CD4-positive, alpha-beta T cell treated with Interleukin-17A for 1 hour (primary cell): ENCODE measurements at regions not wholly inside any gene's neighbourhood (a gene's known extent, or its start where the extent isn't known, plus 50 kb on each side); places are given as distances from the start of the nearest gene placed in this dataset.
A peak's percentile ranks its signal among the peaks of the same experiment; 100 is the strongest.
"Not testable (repeated sequence)": the region's sequence is repeated elsewhere in the genome, so short reads cannot be mapped to it uniquely, and the experiment has no call there.

Source experiments
- DNase-seq: peaks from one replicate; pipeline ENCODE4 v3.0.0-alpha.2; 2020

- no peak for DNase-seq
Observed at GRCh38 chr17:68097161-68097805, 61.7 kb downstream of the KPNA2 start.

GRCh38 chr17:68099341-68099753 lies 63.8 kb downstream of the KPNA2 start:
- not testable (repeated sequence) for DNase-seq

DNA sequence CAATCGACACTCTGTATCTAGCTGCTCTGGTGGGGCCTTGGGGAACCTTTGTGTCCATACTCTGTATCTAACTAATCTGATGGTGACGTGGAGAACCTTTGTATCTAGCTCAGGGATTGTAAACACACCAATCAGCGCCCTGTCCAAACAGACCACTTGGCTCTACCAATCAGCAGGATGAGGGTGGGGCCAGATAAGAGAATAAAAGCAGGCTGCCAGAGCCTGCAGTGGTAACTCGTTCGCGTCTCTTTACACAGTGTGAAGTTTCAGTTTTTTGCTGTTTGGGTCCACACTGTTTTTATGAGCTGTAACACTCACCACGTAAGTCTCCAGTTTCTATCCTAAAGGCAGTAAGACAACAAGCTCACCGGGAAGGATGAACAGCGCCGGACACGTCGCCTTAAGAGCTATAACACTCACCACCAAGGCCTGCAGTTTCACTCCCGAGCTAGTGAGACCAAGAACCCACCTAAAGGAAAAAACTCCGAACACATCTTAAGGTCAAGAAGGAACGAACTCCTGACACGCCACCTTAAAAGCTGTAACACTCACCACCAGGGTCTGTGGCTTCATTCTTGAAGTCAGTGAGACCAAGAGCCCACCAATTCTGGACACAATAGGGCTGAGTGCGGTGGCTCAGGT lies 64.6 kb downstream of the KPNA2 start:
- no peak for DNase-seq

DNA sequence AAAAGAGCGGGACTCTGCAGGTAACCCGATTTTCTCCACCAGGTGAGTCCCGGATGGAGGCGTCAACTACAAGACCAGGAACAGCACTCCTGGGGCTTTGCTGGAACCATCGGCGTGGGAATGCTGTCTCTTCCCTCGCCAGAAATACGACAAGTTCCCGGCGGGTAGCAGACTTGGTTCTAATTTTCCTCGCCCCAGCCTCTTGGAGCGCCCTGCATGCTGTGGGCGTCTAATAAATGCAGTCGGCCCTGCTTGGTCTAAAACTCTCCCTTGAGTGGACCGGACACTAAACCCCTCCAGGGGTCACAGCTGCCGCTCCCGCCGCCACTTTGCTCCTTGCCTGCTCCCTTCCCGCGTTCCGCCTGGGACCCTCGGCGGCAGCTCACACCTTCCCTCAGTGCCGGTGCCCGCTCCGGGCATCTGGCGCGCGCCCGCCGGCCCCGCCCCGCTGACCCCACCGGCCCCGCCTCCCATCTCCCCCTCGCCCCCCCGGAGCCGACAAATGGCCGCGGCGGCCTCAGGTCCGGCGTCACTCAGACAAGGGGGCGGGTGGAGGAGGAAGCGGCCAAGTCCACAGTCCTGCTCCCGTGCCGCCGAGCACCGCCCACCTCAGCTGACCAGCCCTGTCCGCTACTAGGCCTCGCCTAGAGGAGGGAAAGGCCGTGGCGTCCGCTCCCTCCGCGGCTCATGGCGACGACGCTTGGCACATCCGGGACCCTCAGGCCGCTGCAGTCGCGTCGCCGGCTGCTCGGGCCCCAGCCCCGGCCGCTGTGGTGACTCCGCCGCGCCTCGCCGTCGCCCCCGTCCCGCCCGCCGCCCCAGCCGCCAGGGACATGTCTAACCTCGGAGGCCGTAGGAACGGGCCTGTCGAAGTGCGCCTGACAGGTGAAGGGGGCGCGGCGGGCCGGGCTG lies 65.8 kb downstream of the KPNA2 start:
- peak; percentile 82 for DNase-seq

- no peak for DNase-seq
Observed at GRCh38 chr17:68101987-68102314, 66.4 kb downstream of the KPNA2 start.

- peak; percentile 47 for DNase-seq
Observed at GRCh38 chr17:68102318-68102758, 66.8 kb downstream of the KPNA2 start.

- no peak for DNase-seq
Observed at GRCh38 chr17:68103148-68103547, 67.6 kb downstream of the KPNA2 start.

DNA sequence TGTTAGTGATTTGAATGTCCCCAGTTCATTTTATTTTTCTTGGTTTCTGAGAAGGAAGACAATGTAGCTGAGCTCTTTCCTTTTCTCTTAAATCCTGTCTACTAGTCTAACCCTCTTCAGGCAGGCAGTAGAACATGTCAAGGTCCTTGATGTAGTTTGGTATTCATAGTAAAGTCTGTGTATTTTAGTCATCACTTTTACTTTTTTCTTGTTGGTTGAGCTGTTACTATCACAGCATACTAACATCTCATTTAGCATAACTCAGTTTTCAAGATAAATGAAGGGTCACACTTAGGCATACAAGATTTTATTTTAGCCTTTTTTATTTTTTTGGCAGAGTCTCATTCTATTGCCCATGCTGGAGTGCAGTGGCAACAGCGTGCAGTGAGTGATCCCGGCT lies 70.5 kb downstream of the KPNA2 start:
- DNase-seq = no peak

DNA sequence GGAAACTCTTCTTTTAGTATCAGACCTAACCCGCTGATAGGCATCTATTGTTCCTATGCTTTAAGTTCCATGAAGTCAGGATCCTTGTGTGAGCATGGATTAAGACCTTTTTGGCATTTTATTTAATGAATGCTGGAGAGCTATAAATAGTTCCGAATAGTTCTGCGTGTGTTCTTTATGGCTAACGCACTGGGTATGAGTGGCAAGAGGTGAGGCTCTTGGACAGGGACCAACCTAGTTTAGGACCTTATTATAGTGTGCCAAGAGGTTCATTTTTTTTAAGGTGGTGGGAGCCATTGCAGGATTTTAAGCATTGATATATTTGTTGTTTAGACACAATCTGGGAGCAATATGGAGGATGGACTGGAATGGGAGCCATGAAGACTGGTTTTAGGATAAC lies 71.8 kb downstream of the KPNA2 start:
- no peak for DNase-seq

- no peak for DNase-seq
Observed at GRCh38 chr17:68108313-68109000, 72.9 kb downstream of the KPNA2 start.

GRCh38 chr17:68109404-68109803 lies 73.9 kb downstream of the KPNA2 start:
- not testable (repeated sequence) for DNase-seq

DNA sequence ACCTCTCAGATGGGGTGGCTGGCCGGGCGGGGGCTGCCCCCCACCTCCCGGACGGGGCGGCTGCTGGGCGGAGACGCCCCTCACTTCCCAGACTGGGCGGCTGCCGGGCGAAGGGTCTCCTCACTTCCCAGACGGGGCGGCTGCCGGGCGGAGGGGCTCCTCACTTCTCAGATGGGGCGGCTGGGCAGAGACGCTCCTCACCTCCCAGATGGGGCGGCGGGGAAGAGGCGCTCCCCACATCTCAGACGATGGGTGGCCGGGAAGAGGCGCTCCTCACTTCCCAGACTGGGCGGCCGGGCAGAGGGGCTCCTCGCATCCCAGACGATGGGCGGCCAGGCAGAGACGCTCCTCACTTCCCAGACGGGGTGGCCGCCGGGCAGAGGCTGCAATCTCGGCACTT lies 80.7 kb downstream of the KPNA2 start:
- DNase-seq = not testable (repeated sequence)

DNA sequence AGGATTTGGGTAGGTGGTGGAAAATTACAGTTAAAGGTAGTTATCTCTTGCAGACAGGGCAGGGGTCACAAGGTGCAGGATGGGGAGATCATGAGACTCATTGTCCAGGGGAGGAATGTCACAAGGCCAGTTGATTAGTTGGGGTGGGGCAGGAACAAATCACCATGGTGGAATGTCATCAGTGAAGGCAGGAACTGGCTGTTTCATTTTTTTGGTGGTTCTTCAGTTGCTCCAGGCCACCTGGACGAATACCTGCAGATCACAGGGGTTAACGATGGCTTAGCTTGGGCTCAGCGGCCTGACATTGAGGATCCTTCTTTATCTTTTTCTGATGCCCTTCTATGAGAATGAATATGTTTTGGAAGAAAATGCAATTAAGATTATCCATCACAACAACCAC lies 87.1 kb downstream of the KPNA2 start:
- DNase-seq = no peak

DNA sequence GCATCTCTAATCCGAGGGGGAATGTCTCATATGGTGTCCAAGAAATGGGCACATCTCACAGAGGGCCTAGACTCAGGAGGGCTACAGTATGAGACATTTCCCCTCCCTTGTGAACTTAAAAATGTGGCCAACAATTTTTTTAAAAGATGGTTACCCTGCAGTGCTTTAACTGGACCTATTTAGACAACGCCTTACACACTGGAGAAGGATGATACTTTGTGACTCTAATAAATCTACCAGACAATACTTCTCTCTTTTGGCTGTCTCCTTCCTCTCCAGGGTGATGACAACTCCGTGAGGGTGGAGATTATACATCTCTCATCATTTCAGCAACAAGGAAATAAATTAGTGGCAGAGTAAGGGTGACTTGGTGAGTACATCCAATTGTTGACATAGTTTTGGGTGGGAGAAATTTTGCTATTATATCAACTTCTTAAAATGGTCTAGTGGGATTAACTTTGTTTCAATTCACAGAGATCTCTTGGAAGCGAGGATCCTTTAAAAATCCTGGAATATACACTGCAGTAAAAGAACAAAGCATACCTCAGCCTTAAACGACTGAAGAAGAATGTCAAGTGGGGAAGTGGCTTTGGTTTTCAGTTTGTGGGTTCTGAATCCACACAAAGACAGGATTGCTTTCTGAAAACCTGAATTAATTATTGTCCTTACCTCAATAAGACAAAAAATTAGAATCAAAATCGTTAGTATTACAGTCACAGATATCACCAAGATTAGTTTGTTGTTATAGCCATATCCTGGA lies 89.8 kb downstream of the KPNA2 start:
- DNase-seq = no peak

- no peak for DNase-seq
Observed at GRCh38 chr17:68127914-68128313, 92.4 kb downstream of the KPNA2 start.

- no peak for DNase-seq
Observed at GRCh38 chr17:68131456-68131855, 95.9 kb downstream of the KPNA2 start.

GRCh38 chr17:68133346-68134045 lies 98.0 kb downstream of the KPNA2 start:
- no peak for DNase-seq

DNA sequence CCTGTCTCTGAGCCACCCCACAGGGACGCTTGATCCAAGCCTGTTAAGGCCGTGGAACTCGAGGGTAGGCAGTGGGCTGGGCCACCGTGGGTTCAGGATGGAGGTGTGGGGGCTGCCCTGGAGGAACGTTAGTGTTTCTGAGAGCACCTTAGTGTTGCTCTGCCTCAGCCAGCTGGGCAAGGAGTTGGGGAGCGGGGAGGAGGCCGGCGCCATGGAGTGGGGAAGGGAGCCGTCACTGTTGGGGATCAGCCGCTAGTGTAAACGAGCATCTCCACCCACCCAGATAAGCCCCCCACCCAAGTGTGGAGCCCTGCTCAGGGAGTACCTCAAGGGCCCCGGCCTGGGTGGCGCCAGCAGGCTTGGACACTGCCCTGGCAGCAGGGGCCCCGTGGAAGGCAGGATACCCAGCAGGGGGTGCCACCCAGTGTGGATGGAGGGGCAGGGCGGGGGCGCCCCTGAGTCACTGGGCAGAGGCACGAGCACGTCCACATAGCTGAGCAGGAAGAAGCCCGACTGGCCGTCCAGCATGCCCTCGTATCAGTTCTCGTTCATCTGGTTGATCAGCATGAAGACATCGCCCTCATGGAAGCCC lies 98.6 kb downstream of the KPNA2 start:
- no peak for DNase-seq

DNA sequence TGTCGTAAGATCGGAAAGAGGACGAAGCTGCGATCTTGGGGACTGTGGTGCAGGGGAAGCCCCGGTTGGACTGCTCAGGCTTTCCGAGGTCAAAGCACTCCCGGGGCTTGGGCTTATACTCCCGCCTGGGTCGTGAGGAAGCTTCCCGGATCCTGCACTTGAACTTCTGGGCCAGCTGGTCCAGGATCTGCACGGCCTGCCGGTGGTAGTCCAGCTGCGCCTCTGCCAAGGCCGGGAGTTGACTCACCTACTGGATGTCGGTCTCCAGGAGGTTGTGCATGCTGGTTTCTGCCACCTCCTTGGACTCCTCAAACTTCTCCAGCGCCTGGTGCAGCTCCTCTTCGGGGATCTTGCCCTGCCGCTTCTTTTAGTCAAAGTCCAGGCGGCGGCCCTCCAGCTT lies 99.2 kb downstream of the KPNA2 start:
- DNase-seq = no peak

- no peak for DNase-seq
Observed at GRCh38 chr17:68135141-68135887, 99.8 kb downstream of the KPNA2 start.

GRCh38 chr17:68141050-68141449 lies 105.5 kb downstream of the KPNA2 start:
- no peak for DNase-seq
